NCI-H2227 (cell line): ENCODE measurements at regions not wholly inside any gene's neighbourhood (a gene's known extent, or its start where the extent isn't known, plus 50 kb on each side); places are given as distances from the start of the nearest gene placed in this dataset.
"Not testable (repeated sequence)": the region's sequence is repeated elsewhere in the genome, so short reads cannot be mapped to it uniquely, and the experiment has no call there.

Experiments
- DNase-seq: peaks from one replicate; lab custom pipeline; 2025; ENCODE audit not compliant: unreplicated experiment; lab: John Stamatoyannopoulos, UW

DNA sequence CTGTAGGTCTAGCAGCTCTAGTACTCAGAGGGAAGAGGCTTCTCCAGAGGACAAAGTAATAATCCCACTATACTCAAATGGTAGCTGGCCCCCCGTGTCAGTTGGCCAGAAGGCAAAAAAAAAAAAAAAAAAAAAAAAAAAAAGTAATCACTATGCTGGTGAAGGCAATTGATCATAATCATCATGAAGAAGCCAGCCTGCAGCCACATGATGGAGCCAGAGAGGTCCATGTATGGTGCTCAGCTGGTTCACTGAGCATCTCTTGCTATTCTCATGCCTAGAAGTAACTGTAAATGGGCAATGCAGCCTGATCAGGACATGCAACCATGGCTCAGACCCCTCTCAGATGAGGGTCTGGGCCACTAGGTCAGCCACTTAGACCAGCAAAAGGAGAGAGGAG, 378.8 kb downstream of the MED13L start:
- DNase-seq = no peak

DNA sequence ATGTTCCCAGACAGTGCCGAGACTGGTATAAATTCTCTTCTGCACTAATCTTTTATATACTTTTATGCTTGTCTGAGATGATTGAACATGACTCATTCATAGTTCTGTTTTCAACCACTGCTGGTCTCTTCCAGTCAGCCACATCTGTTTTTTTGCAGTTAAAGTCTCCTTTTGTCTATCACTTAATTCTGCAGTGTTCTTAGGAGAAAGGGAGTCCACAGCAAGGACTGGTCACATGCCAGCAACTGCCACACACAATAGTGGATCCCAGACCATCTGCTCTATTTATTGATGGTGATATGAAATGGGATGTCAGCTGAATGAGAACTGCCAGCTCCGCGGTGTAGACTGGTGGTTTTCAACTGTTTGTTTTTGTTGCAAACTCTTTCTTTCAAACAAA, 379.8 kb downstream of the MED13L start:
- no peak for DNase-seq

DNA sequence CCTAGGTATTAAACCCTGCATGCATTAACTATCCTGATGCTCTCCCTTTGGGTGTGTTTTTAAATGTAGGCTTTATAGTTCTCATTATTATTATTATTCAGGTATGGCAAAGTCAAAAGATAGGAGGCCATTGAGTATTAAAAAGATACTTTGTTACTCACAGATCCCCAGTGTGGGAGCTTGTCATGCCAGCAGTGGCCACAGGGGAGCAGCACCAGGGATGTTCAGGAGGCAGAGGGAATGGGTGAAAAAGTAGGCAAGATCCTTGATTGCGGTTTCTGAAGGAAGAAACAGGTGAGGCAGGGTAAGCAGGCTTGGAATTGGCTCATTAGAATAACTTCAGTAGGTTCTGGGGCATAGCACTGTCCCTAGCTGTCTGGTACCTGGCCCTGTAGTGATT, 382.2 kb downstream of the MED13L start:
- DNase-seq = no peak

DNA sequence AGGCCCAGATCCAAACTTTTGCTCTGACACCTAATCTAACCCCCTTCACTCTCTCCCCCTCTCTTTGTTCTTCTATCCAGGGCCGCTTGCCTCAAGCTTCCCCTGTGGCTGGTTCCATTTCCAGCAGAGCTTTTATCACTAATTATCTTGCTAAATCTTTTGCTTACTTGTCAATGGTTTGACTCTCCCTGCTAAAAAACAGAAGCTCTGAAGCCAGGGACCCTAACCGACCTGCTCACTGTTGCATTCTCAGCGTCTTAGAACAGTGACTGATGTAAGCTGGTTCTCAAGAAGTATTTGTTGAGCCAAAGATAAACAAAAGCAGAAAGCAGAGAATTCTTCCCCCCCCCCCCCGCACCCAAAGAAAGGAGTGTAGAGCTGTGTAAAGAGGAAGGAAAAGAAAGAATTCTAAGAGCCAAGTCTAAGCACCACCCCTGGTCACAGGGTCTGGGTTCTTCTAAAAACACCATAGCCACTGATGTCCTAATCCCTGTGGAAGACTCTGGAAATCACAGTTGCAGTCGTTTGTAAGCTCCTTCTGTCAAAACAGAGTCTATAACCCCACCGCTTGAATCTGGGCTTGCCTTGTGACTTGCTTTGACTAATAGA, 385.8 kb downstream of the MED13L start:
- no peak for DNase-seq

DNA sequence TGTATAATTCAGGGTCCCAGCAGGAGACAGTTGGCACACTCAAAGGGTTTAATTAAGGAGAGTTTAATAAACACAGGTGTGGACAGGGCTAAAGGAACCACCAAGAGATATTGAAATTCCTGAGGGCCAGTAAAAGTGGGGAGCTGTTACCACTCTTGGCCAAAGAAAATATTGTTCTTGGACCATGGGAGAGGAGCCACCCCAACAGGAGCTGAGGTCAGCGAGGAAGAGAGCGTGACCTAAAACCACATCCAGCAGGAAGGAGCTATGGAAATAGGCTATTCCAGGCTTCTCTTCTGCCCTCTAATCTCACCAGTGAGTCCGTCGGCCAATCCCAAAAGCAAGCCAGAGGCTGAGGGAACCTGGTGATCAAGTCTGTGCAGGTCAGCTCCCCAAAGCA, 390.8 kb downstream of the MED13L start:
- DNase-seq = no peak

DNA sequence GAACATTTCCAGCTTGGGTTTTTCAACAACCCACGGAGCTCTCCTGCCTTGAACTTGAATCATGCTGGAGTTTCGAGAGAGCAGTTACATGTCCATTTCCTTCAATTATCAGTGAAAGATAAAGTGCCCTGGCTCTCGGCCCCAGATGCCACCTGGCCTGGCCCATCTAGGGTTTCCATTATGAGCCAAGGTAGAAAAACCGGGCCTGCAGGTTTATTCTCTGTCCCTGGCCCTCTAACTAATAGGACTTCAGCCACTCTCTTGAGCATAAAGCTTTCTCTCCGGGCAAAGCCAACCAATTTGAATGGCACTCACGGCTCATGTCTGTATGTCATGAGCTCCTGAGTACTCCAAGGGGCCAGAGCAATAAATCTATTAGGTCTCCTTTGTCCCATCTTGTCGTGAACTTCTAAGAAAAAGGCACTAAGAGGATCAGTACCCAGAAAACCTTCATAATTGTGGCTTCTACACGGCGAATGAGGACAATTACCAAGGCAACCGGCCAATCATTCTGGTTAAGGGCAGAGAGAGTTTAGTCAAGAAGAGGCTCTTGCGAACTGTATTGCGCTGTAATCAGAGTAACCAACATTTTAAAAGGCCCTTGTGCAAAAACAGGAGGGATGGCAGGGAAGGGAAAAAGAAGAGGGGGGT, 392.3 kb downstream of the MED13L start:
- DNase-seq = no peak

DNA sequence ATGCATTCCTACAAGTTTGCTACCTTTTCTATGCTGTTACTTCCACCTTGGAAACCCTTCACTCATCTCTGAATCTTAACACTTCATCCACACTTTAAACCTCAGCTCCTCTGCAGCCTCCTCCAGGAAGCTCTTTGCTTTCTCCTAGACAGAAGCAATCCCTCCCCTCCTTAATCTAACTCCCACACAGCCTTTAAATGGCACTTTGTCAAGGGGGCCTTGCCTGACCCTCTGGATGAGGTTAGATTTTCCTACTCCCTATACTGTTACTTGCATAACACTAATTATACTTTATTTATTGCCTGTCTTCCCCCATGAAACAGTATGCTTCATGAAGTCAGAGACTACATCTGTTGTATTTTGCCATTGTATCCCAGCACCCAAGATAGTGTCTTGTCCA, 394.6 kb downstream of the MED13L start:
- DNase-seq = no peak

DNA sequence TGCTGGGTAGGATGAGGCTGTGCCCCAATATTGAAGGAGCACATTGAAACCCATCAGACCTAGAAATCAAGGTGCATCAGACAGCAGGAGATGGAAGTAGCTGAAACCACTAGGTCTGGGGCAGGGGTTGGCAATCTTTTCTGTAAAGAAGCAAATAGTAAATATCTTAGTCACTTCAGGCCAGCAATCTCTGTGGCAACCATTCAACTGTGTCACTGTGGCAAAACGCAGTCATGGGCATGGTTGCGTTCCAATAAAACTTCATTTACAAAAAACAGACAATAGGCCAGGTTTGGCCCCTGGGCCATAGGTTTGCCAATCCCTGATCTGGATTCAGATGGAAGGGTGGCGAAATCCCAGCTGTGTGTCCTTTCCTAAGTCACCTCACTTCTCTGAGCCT, 397.3 kb downstream of the MED13L start:
- no peak for DNase-seq

DNA sequence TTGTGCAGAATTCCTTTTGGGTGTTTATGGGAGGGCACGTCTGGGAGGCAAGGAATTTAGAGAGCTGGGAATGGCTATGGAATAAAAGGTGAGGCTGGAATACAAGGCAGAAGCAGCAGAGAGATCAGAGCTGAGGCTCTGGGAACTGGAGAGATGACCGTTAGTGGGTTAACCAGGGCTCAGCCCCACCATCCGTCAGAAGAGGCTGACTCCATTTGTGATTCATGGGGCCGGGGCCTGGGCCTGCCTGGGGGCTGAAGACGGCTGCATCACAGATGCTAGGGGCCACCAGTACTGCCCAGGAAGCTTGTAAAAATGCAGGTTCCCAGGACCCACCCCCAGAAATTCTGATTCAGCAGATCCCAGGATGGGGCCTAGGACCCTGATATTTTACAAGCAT, 398.1 kb downstream of the MED13L start:
- no peak for DNase-seq

DNA sequence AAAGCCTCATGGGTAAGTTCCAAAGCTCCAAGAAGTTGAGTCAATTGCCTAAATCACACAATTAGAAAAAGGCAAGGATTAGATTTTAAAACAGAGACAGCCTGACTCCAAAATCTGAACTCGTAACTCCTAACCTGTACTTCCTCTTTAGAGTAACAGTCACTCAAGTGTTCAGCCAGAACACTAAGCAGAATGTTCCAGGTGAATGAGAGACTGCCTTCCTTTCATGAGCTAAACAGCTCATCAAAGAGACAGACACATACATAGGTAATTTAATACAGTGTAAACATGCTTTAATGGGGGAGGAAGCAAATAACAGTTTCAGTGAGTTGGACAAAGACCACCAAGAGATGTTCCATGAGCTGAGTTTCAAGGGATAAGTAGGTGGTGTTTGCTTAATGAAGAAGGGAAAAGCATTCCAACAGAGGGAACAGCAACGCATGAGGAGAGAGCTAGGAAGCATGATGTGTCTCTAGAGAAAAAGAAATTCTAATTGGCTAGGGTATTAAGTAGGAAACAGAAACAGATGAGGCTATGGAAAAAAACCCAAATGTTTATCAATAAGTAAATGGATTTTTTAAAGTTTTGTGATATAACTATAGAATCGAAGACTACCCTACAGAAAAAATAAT, 403.9 kb downstream of the MED13L start:
- DNase-seq = no peak

DNA sequence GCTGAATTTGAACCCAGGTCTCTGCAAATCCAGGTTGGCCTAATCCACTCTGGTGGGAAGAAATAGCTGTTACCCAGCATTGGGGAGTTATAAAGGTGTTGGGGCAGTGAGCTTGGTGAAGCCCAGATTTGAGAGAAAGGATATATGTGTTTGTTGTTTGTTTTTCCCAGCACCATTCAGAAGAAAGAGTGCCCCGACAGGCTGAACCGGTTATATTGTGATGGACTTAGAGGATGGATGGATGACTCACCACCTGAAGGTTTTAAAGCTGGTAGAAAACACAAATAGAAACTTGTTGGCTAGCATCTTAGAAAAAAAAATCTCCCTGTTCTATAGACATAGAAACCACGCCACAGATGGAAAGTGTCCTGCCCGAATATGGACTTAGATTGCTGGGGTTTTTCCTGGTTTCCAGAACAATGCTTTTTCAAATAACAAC, 404.6 kb downstream of the MED13L start:
- DNase-seq = no peak

DNA sequence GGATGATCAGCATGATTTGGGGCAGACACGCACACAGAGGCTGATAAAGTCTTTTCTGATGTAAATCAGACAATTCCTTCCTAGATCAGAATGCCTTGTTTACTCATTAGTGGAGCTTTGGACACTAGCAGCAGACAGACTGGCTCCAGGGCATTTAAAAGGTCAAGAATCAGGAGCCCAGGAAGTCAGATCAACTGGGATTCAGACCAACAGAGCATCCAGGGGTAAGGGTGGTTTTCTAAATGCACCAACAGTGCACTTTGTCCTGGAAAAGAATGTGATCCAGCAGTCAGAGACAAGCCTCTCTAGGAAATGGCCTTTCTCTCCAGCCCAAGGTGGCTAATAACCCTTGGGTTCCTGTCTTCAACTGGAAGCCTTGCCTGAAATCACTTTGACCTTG, 405.3 kb downstream of the MED13L start:
- no peak for DNase-seq

DNA sequence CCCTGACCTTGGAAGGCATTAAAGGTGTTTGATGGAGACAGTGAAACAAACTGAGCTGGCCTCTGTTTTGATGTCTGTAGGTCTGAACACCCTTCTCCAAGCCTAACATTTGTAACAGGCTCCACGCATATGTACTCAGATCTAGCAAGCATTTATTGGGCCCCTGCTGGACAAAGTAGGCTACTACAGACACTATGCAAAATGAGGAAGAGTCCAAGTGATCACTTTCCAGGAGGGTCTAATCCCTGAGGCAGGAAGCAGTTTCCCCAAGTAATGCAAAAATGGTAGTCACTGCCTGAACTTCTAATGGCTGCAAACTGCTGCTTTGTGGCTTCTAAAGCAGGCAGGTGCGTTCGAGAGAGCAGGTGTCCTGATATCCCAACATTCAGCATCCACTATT, 405.8 kb downstream of the MED13L start:
- no peak for DNase-seq

DNA sequence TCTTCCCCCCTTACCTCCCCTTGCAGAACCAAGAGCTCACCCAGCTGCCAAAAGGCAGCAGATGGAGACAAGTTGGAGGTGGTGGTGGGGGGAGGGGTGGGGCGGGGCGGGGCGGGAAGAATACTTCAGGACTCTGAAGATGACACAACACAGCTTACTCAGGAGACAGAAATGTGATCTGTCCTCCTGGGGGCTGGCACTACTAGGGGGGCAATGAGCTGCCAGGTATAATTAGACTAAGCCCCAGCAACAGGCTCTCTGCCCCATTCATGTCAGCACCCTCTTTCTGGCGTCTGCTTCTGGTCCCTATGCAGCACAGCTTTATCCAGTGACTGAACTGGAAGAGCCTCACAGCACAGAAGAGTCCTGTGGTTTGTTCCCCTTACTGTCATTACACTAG, 407.0 kb downstream of the MED13L start:
- DNase-seq = no peak

DNA sequence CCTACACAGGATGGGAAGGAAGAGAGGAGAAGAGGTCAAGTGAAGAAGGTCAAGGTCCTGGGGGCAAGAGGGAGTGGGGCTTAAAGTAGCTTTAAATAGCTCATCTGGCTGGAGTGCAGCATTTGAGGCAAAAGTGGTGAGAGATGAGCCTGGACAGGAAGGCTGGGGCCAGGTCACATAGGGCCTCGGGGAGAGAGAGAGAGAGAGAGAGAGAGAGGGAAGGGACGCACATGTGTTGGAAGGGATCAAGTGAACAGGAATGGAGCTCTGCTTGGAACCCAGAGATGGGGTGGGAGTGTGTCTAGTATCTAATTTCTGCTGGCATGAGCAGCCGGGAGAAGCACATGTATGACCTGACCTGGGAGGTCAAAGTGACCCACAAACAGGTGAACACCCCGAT, 407.5 kb downstream of the MED13L start:
- DNase-seq = no peak

DNA sequence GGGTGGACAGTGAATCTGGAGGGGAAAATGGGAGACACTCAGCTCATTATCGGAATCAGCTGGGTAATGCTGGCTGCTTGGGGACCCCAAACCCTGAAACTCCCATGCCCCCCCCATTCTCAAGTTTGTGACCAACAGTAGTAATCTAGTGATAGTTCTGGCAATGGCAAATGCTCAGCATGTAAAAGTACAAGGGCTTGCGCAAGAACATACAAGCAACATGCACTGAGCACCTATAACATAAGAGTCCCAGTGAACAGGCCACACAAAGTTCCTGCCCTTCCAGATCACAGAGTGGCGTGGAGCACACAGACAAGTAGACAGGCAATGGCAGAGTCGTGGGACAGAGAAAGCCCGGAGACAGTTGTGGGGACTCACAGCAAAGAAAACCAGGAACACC, 407.9 kb downstream of the MED13L start:
- DNase-seq = no peak

DNA sequence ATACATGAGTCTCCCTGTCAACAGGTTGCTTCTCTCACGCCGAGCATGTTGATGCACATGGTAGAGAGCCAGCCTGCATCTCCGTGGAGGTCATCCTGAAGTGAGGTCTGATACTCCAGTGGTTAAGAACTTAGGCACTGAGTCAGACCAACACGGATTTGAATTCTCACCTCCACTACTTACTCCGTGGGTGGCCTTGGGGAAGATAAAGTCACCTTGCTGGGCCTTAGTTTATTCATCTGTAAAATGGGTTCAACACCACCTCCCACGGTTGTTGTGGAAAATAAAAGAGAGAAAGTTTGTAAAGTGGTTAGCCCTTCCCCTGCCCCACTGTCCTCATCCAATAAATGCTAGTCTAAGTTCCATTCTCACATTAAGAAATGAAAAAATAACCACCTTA, 408.9 kb downstream of the MED13L start:
- DNase-seq = no peak

DNA sequence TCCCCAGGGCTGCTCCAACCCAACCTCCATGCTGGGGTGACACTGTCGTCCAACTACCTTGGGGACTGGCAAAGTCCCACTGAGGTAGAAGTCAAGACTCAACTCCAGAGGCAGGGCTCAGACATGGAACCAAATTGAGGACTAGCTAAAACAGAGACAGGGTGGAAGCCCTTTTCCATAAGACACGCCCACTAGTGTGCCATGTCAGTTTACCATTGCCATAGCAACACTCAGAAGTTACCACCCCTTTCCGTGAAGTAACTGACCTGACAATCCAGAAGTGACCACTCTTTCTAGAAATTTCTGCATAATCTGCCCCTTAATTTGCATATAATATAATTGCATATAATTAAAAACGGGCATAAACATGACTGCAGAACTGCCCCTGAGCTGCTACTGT, 409.6 kb downstream of the MED13L start:
- DNase-seq = no peak

DNA sequence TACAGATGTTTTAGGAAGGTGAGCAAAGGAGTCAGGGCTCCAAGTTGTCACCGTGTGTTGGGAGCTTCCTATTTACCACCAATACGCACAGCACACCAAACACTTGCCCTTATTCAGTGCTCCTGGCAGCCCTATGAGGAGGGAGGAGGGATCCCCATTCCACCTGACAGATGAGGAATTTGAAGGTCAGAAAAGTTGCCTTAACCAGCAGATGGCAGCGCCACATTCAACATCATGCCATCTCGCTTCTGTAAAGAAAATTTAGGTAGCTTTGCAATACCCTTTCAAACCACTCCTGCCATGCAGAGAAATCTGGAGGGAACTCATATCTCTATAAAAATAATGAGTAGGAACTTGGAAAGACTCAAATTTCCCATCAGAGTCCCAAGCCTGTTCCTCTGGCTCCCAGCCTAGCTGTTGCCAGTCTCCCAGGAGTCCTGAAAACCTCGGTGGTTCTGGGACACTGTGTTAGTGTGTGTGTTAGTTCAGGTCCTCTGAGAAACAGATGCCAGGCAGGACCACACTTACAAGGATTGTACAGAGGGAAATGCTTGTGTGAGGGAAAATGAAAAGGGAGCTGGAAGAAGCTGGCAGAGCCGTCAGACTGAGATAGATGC, 410.5 kb downstream of the MED13L start:
- no peak for DNase-seq

DNA sequence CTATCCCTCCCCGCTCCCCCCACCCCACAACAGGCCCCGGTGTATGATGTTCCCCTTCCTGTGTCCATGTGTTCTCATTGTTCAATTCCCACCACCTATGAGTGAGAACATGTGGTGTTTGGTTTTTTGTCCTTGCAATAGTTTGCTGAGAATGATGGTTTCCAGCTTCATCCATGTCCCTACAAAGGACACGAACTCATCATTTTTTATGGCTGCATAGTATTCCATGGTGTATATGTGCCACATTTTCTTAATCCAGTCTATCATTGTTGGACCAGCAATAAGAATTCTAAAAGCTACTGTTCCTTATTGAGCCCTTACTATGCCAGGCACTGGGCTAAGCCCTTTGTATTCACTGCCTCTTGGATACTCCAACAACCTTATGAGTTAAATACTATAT, 411.2 kb downstream of the MED13L start:
- not testable (repeated sequence) for DNase-seq

DNA sequence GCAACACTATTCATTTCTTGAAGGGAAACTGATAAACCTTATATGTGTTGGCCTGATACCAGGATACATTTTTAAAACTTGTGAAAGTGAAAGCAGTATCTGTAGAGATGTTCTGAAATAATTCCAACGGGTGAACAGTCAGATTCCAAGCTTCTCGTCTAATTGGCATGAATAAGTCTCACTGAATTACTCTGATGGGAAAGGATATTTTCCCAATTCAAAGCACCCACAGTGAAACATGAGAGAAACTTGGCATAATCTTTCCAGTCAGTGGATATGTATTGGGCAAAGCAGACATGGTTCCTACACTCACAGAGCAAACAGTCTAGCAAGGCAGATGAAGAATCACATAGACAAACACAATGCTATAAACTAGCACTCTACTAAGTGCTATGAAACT, 413.1 kb downstream of the MED13L start:
- DNase-seq = no peak

DNA sequence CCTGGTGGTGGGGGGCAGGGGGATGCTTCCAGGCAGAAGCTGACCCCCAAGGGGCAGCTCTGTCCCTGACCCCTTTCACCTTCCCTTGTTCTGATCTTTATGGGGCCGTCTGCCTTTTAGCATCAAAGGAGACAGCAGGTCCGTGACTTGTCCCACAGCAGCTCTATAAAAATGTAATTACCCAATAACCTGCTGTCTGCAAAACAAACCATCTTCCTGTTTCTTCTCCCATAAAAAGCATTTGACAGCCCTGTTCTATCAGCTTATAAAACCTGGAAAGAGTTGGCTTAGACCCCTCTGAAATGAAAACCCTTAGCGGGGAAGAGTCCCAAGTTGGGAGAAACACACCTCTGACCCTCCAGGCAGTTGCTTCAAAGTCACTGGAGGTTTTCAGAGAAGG, 416.9 kb downstream of the MED13L start:
- no peak for DNase-seq
